Activated naive CD8-positive, alpha-beta T cell (primary cell): ENCODE measurements at regions not wholly inside any gene's neighbourhood (a gene's known extent, or its start where the extent isn't known, plus 50 kb on each side); places are given as distances from the start of the nearest gene placed in this dataset.
"Not testable (repeated sequence)": the region's sequence is repeated elsewhere in the genome, so short reads cannot be mapped to it uniquely, and the experiment has no call there.

Experiments
- H3K27ac Mint-ChIP-seq: one replicate; pipeline ENCODE4 v1.8.0; 2021; ENCODE audit warnings: mixed read lengths
- H3K27me3 Mint-ChIP-seq: one replicate; pipeline ENCODE4 v1.8.0; 2021; ENCODE audit warnings: mixed read lengths
- H3K36me3 Mint-ChIP-seq: one replicate; pipeline ENCODE4 v1.8.0; 2021; ENCODE audit warnings: mixed read lengths
- H3K4me1 Mint-ChIP-seq: one replicate; pipeline ENCODE4 v1.8.0; 2021; ENCODE audit warnings: low read depth, mixed read lengths
- H3K4me3 Mint-ChIP-seq: one replicate; pipeline ENCODE4 v1.8.0; 2021; ENCODE audit warnings: mild to moderate bottlenecking, mixed read lengths
- H3K9me3 Mint-ChIP-seq: one replicate; pipeline ENCODE4 v1.8.0; 2021; ENCODE audit warnings: low read depth, mixed read lengths

- Mint-ChIP-seq H3K36me3 (no peaks in the 10 kb centered on the region), H3K4me3 (no peak overlapping the region), H3K9me3 (no peaks in the 10 kb centered on the region), H3K4me1 (no peaks in the 10 kb centered on the region), H3K27ac (no peak overlapping the region), H3K27me3 (peaks cover 2% of the 10 kb centered on the region)
Measured at GRCh38 chrX:121154858-121155404, 107.5 kb downstream of the GLUD2 start.

- Mint-ChIP-seq H3K9me3 (no peaks in the 10 kb centered on the region), H3K4me3 (peak overlapping the region; percentile 42), H3K27ac (peak overlapping the region; percentile 89), H3K36me3 (no peaks in the 10 kb centered on the region), H3K27me3 (no peaks in the 10 kb centered on the region), H3K4me1 (peaks cover 15% of the 10 kb centered on the region)
Measured at GRCh38 chrX:121160987-121161386, 113.6 kb downstream of the GLUD2 start.

GRCh38 chrX:121161501-121161933 is 114.1 kb downstream of the GLUD2 start:
- no peaks in the 10 kb centered on the region for H3K36me3 Mint-ChIP-seq
- peak overlapping the region; percentile 48 for H3K4me3 Mint-ChIP-seq
- no peaks in the 10 kb centered on the region for H3K9me3 Mint-ChIP-seq
- H3K4me1 Mint-ChIP-seq: peaks cover 15% of the 10 kb centered on the region
- peak overlapping the region; percentile 89 for H3K27ac Mint-ChIP-seq
- H3K27me3 Mint-ChIP-seq: no peaks in the 10 kb centered on the region

DNA sequence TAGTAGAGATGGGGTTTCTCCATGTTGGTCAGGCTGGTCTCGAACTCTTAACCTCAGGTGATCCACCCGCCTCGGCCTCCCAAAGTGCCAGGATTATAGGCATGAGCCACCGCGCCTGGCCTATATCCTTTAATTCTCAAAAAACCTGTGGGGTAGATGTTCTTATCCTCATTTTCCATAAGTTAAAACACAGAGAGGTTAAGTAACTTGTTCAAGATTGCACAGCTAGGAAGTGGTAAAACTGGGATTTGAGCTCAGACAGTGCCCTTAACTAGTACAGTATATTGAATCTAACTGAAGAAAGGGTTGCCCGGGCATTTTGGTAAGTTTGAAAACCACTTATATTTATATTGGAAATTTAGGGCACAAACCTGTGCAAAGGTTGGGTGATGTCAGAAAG is 116.0 kb downstream of the GLUD2 start:
- Mint-ChIP-seq H3K27ac (no peak overlapping the region), H3K4me1 (peaks cover 15% of the 10 kb centered on the region), H3K36me3 (no peaks in the 10 kb centered on the region), H3K4me3 (no peak overlapping the region), H3K27me3 (no peaks in the 10 kb centered on the region), H3K9me3 (no peaks in the 10 kb centered on the region)

DNA sequence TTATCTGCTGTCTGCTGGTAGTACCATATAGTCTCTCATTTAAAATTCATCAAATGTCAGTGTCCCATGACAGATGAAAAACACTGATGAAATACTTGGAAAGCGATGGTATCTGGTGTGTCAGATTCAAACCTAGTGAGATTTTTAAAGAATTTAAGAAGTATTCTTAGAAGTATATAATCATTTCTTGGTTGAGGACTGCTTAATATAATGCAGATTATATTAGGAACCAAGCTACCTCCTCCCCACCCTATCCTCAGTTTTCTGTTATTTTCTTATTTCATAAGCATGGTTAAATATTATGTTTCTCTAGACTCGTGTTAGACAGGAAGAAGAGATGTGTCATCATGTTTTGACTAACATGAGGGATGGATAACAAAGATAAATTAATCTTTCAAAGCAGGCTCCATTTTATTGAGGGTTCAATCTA is 118.5 kb downstream of the GLUD2 start:
- H3K27me3 Mint-ChIP-seq: no peaks in the 10 kb centered on the region
- H3K36me3 Mint-ChIP-seq: no peaks in the 10 kb centered on the region
- H3K4me1 Mint-ChIP-seq: peaks cover 10% of the 10 kb centered on the region
- no peak overlapping the region for H3K4me3 Mint-ChIP-seq
- H3K27ac Mint-ChIP-seq: no peak overlapping the region
- no peaks in the 10 kb centered on the region for H3K9me3 Mint-ChIP-seq

GRCh38 chrX:121169099-121170035 is 122.0 kb downstream of the GLUD2 start:
- H3K36me3 Mint-ChIP-seq: no peaks in the 10 kb centered on the region
- no peaks in the 10 kb centered on the region for H3K4me1 Mint-ChIP-seq
- H3K27ac Mint-ChIP-seq: no peak overlapping the region
- H3K9me3 Mint-ChIP-seq: no peaks in the 10 kb centered on the region
- no peaks in the 10 kb centered on the region for H3K27me3 Mint-ChIP-seq
- no peak overlapping the region for H3K4me3 Mint-ChIP-seq

DNA sequence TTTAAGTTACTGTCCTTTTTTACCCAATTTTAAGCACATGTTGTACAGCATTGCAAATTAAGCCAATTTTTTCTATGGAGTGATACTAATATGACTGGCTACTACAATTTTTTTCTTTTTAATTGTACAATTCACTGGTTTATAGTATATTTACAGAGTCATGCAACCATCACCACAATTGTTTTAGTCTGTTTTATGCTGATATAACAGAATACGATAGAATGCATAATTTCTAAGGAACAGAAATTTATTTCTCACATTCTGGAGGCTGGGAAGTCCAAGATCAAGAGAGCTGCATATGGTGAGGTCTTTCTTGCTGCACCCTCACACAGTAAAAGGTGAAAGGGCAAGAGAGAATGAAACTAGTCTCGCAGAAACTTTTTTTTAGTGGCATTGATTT is 125.3 kb downstream of the GLUD2 start:
- H3K27ac Mint-ChIP-seq: no peak overlapping the region
- no peaks in the 10 kb centered on the region for H3K36me3 Mint-ChIP-seq
- H3K4me3 Mint-ChIP-seq: no peak overlapping the region
- H3K27me3 Mint-ChIP-seq: no peaks in the 10 kb centered on the region
- H3K9me3 Mint-ChIP-seq: no peaks in the 10 kb centered on the region
- no peaks in the 10 kb centered on the region for H3K4me1 Mint-ChIP-seq

DNA sequence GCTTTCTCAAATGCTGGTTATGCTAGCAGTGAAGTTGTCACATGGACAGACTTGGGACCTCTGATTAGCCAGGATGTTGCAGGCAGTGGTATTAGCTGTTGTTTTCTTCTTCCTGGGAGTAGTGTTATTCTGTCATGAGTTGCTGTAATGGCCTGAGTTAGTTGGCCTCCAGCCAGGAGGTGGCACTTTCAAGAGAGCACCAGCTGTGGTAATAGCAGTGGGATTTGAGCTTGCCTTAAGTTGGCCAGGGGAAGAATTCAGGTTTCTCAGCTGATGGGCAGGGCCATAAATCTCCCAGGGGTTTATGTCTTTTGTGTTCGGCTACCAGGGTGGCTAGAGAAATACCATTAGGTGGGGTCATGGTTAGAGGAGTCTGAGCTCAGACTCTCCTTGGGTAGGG is 132.6 kb downstream of the GLUD2 start:
- H3K4me1 Mint-ChIP-seq: no peaks in the 10 kb centered on the region
- no peaks in the 10 kb centered on the region for H3K27me3 Mint-ChIP-seq
- H3K9me3 Mint-ChIP-seq: no peaks in the 10 kb centered on the region
- H3K27ac Mint-ChIP-seq: no peak overlapping the region
- H3K36me3 Mint-ChIP-seq: no peaks in the 10 kb centered on the region
- no peak overlapping the region for H3K4me3 Mint-ChIP-seq

DNA sequence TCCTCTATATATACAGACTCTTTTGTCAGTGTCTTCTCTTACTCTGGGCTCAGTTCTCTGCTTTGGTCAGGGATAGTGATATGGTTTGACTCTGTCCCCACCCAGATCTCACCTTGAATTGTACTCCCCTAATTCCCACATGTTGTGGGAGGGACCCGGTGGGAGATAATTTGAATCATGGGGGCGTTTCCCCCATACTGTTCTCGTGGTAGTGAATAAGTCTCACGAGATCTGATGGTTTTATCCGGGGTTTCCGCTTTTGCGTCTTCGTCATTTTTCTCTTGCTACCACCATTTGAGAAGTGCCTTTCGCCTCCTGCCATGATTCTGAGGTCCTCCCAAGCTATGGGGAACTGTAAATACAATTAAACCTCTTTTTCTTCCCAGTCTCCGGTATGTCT is 144.4 kb downstream of the GLUD2 start:
- Mint-ChIP-seq H3K27me3 (no peaks in the 10 kb centered on the region), H3K36me3 (no peaks in the 10 kb centered on the region), H3K4me3 (no peak overlapping the region), H3K4me1 (no peaks in the 10 kb centered on the region), H3K9me3 (no peaks in the 10 kb centered on the region), H3K27ac (no peak overlapping the region)

- Mint-ChIP-seq H3K9me3 (no peaks in the 10 kb centered on the region), H3K27ac (no peak overlapping the region), H3K4me3 (no peak overlapping the region), H3K36me3 (no peaks in the 10 kb centered on the region), H3K4me1 (no peaks in the 10 kb centered on the region), H3K27me3 (no peaks in the 10 kb centered on the region)
Measured at GRCh38 chrX:121195719-121196118, 148.3 kb downstream of the GLUD2 start.

GRCh38 chrX:121196872-121197444 is 149.5 kb downstream of the GLUD2 start:
- H3K27ac Mint-ChIP-seq, H3K27me3 Mint-ChIP-seq, H3K36me3 Mint-ChIP-seq, H3K9me3 Mint-ChIP-seq, H3K4me3 Mint-ChIP-seq, H3K4me1 Mint-ChIP-seq: not testable (repeated sequence)

- H3K4me1 Mint-ChIP-seq: no peaks in the 10 kb centered on the region
- H3K27me3 Mint-ChIP-seq: no peaks in the 10 kb centered on the region
- H3K9me3 Mint-ChIP-seq: no peaks in the 10 kb centered on the region
- H3K4me3 Mint-ChIP-seq: no peak overlapping the region
- H3K27ac Mint-ChIP-seq: no peak overlapping the region
- no peaks in the 10 kb centered on the region for H3K36me3 Mint-ChIP-seq
Measured at GRCh38 chrX:121208563-121208962, 161.2 kb downstream of the GLUD2 start.

DNA sequence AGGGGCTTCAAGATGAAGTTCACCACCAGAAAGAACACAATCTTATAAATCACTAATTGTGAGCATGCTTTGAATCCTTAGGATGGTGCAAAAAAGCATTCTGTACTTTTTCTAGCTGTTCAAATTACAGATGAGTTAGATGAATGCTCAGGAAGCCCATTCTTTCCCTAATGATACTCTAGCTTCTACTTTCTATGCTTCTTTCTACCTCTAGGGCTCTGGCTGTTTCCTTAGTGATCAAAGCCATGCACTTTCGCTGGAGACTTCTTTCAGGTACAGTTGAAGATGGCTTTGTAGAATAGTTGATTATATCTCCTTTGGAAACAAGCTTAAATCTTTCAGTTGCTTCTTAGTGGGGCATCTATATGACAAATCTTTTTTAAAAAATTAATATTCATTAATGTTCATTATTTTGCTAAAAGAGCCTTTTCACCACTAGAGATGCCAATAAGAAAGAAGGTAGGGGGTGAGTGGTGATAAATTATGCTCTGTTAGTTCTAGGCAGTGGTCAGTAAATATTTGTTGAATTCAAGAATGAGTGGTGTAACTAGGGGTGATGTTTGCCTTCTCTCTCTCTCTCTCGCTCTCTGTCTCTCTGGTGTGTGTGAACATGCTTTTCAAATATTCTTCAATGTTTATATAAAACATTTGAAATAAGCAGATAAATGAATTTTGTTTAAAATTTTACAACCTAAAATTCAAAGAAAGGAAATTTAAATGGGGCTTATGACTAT is 169.4 kb downstream of the GLUD2 start:
- Mint-ChIP-seq H3K4me3 (no peak overlapping the region), H3K27me3 (no peaks in the 10 kb centered on the region), H3K9me3 (no peaks in the 10 kb centered on the region), H3K27ac (no peak overlapping the region), H3K36me3 (no peaks in the 10 kb centered on the region), H3K4me1 (no peaks in the 10 kb centered on the region)

- Mint-ChIP-seq H3K27ac (no peak overlapping the region), H3K9me3 (no peaks in the 10 kb centered on the region), H3K27me3 (no peaks in the 10 kb centered on the region), H3K36me3 (no peaks in the 10 kb centered on the region), H3K4me3 (no peak overlapping the region), H3K4me1 (no peaks in the 10 kb centered on the region)
Measured at GRCh38 chrX:121221322-121221977, 174.0 kb downstream of the GLUD2 start.
